OCI-LY3 (cell line): ENCODE measurements at regions not wholly inside any gene's neighbourhood (a gene's known extent, or its start where the extent isn't known, plus 50 kb on each side); places are given as distances from the start of the nearest gene placed in this dataset.

Experiments
- H2AFZ ChIP-seq: fragments of 200-600, 300-600 bp; shearing (Covaris generic); 2 replicates; pipeline ENCODE4 v1.6.0; 2014; ENCODE audit warnings: antibody characterized with exemption, low read depth, low read length
- H3K27ac ChIP-seq: fragments of 200-600, 300-600 bp; sonication (generic); 2 replicates; pipeline ENCODE4 v1.5.1; 2014; ENCODE audit warnings: mild to moderate bottlenecking, low read length, moderate library complexity, mixed read lengths
- H3K27me3 ChIP-seq: fragments of 200-600, 300-600 bp; sonication (generic); 2 replicates; pipeline ENCODE4 v1.6.1; 2014; ENCODE audit warnings: low read depth, low read length, mixed read lengths
- H3K36me3 ChIP-seq: fragments of 200-600, 300-600 bp; sonication (generic); replicated peaks from 2 replicates; pipeline ENCODE3; 2014; ENCODE audit warnings: low read depth, low read length, mixed read lengths
- H3K4me1 ChIP-seq: fragments of 300-600, 200-600 bp; sonication (generic); 2 replicates; pipeline ENCODE4 v1.6.1; 2014; ENCODE audit warnings: low read length, mixed read lengths
- H3K4me2 ChIP-seq: fragments of 200-600, 300-600 bp; sonication (generic); 2 replicates; pipeline ENCODE4 v1.6.1; 2014; ENCODE audit warnings: low read length, mixed read lengths
- H3K4me3 ChIP-seq: fragments of 300-600, 200-600 bp; sonication (generic); 2 replicates; pipeline ENCODE4 v1.5.1; 2014; ENCODE audit warnings: antibody characterized with exemption, mild to moderate bottlenecking, low read length, moderate library complexity
- H3K79me2 ChIP-seq: fragments of 300-600, 200-600 bp; shearing (Covaris generic); 2 replicates; pipeline ENCODE4 v1.6.1; 2014; ENCODE audit warnings: mild to moderate bottlenecking, low read length, mixed read lengths
- H3K9ac ChIP-seq: fragments of 300-600, 200-600 bp; shearing (Covaris generic); 2 replicates; pipeline ENCODE4 v1.6.0; 2014; ENCODE audit warnings: mild to moderate bottlenecking, low read length, moderate library complexity
- H3K9me3 ChIP-seq: fragments of 200-600, 300-600 bp; shearing (Covaris generic); 2 replicates; pipeline ENCODE4 v1.6.1; 2014; ENCODE audit warnings: low read length, mixed read lengths; ENCODE audit not compliant: insufficient read depth
- H4K20me1 ChIP-seq: fragments of 200-600, 300-600 bp; sonication (generic); 2 replicates; pipeline ENCODE4 v1.6.1; 2016; ENCODE audit warnings: low read length, mixed read lengths; ENCODE audit not compliant: insufficient read depth
- EZH2phosphoT487 ChIP-seq: fragments of 200-600 bp; shearing (Covaris generic); IDR thresholded peaks from 2 replicates; pipeline ENCODE4 v1.6.1; 2018; ENCODE audit warnings: antibody characterized with exemption, mixed run types, low read depth
- TF ChIP-seq, protein P1 (sequence below): fragments of 200-600, 300-600 bp; sonication (generic); IDR thresholded peaks from 2 replicates; pipeline ENCODE4 v1.5.1; 2014; ENCODE audit warnings: antibody characterized with exemption, low read length, low read depth

DNA sequence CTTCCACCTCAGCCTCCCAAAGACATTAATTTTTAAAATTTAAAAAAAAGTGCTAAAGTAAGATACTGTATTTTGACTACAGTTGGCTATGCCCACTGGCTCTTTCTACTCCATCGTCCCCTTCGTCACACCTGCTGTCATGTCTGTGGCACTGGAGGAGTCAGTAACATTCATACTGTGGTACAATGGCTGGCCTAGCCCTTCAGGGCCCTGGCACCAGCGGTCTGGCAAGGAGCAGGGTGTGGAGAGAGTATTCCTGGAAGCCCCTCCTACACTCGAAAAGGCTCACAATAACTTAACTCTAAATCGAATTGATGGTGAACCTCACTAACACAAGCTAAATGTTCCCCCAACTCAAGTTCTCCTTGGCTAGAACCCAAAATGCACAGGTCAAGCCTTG, 89.7 kb upstream of the RASGRF1 start:
- H2AFZ ChIP-seq: no peak overlapping the region
- no peak overlapping the region for H3K9ac ChIP-seq
- peaks cover 4% of the 10 kb centered on the region for H3K4me1 ChIP-seq
- no peak overlapping the region for H3K27ac ChIP-seq
- TF ChIP-seq, protein P1, sequence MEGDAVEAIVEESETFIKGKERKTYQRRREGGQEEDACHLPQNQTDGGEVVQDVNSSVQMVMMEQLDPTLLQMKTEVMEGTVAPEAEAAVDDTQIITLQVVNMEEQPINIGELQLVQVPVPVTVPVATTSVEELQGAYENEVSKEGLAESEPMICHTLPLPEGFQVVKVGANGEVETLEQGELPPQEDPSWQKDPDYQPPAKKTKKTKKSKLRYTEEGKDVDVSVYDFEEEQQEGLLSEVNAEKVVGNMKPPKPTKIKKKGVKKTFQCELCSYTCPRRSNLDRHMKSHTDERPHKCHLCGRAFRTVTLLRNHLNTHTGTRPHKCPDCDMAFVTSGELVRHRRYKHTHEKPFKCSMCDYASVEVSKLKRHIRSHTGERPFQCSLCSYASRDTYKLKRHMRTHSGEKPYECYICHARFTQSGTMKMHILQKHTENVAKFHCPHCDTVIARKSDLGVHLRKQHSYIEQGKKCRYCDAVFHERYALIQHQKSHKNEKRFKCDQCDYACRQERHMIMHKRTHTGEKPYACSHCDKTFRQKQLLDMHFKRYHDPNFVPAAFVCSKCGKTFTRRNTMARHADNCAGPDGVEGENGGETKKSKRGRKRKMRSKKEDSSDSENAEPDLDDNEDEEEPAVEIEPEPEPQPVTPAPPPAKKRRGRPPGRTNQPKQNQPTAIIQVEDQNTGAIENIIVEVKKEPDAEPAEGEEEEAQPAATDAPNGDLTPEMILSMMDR: no peak
- TF ChIP-seq EZH2phosphoT487: no peak
- H3K27me3 ChIP-seq: peaks cover 21% of the 10 kb centered on the region
- H3K36me3 ChIP-seq: no peaks in the 10 kb centered on the region
- H4K20me1 ChIP-seq: no peaks in the 10 kb centered on the region
- no peak overlapping the region for H3K4me3 ChIP-seq
- H3K79me2 ChIP-seq: no peaks in the 10 kb centered on the region
- no peak overlapping the region for H3K4me2 ChIP-seq
- H3K9me3 ChIP-seq: no peaks in the 10 kb centered on the region

DNA sequence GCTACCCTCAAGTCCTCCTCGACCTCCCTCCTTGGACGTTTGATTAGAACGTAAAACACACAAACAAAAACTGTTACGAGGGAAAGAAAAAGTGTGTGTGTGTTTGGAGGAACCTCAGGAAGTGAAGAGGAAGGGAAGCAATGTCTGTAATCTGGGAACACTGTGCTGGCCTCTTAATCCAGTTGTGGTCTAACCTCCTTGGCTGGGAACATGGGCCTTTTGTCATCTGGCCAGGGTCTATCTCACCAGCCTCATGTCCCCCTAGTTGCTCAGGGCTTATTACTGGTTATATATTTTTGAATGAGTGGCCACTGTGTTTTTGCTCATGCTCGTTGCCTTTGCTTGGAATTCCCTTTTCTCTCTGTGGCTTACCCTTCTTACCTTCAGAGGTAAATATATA, 89.0 kb upstream of the RASGRF1 start:
- no peak overlapping the region for H2AFZ ChIP-seq
- no peak for TF ChIP-seq EZH2phosphoT487
- TF ChIP-seq, protein P1: no peak

DNA sequence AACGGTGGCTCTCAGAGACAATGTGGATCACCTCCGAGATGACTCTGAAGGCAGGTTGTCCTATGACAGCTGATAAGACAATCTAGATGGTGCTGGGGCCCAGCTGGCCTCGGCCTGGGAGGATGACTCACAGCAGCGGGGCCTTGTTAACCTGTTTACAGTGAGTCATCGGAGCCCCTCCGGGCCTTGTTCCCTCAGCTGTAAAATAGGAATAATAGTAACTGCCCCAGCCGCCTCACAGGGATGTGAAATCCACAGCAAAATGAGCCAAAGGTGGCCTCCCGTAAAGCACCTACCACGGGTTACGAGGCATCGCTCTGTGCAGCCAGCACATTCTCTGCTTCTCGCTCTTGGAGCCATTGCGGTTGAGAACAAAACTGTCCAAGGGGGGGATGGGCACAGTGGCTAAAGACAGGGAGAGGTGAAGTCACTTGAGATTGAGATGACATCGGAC, 88.6 kb upstream of the RASGRF1 start:
- Histone ChIP-seq H3K4me3 (no peak overlapping the region), H3K36me3 (no peaks in the 10 kb centered on the region), H2AFZ (no peak overlapping the region), H3K27me3 (peaks cover 29% of the 10 kb centered on the region), H4K20me1 (no peaks in the 10 kb centered on the region), H3K27ac (no peak overlapping the region), H3K9ac (no peak overlapping the region), H3K4me1 (no peaks in the 10 kb centered on the region), H3K9me3 (no peaks in the 10 kb centered on the region), H3K79me2 (no peaks in the 10 kb centered on the region), H3K4me2 (no peak overlapping the region)
- TF ChIP-seq, protein P1: no peak
- no peak for TF ChIP-seq EZH2phosphoT487

More for the DNA sequence above, 89.0 kb upstream of the RASGRF1 start:
- H3K27ac ChIP-seq: no peak overlapping the region
- peaks cover 27% of the 10 kb centered on the region for H3K27me3 ChIP-seq
- no peak overlapping the region for H3K4me2 ChIP-seq
- no peaks in the 10 kb centered on the region for H3K36me3 ChIP-seq
- no peak overlapping the region for H3K4me3 ChIP-seq
- H3K9me3 ChIP-seq: no peaks in the 10 kb centered on the region
- H4K20me1 ChIP-seq: no peaks in the 10 kb centered on the region
- H3K4me1 ChIP-seq: peaks cover 2% of the 10 kb centered on the region
- no peaks in the 10 kb centered on the region for H3K79me2 ChIP-seq
- H3K9ac ChIP-seq: no peak overlapping the region

DNA sequence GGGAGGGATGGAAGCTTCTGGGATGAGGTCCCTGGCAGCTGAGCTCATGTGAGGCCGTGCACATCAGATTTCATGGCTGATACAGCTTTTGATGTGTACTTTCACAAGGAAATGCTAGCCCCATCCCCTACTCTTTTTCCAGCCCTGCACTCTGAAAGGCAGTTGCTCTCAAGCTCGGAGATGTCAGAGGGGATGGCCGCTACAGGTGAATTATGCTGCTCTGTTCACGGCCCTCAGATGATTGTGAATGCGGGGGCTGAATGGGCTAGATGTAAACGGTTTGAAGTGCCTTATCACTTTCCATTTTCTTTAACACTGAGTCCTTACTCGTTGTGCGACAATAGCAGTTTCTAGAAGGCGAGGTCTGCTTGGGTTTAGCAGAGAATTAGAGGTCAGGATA, 88.0 kb upstream of the RASGRF1 start:
- no peak overlapping the region for H2AFZ ChIP-seq

More for the DNA sequence above, 88.0 kb upstream of the RASGRF1 start:
- no peak overlapping the region for H3K4me2 ChIP-seq
- no peaks in the 10 kb centered on the region for H3K4me1 ChIP-seq
- no peaks in the 10 kb centered on the region for H4K20me1 ChIP-seq
- H3K79me2 ChIP-seq: no peaks in the 10 kb centered on the region
- H3K36me3 ChIP-seq: no peaks in the 10 kb centered on the region
- peaks cover 32% of the 10 kb centered on the region for H3K27me3 ChIP-seq
- no peaks in the 10 kb centered on the region for H3K9me3 ChIP-seq
- H3K4me3 ChIP-seq: no peak overlapping the region
- H3K9ac ChIP-seq: no peak overlapping the region
- TF ChIP-seq, protein P1: no peak
- no peak for TF ChIP-seq EZH2phosphoT487
- H3K27ac ChIP-seq: no peak overlapping the region
